H1 (cell line): ENCODE measurements at regions not wholly inside any gene's neighbourhood (a gene's known extent, or its start where the extent isn't known, plus 50 kb on each side); places are given as distances from the start of the nearest gene placed in this dataset.

Experiments
- CTCF ChIA-PET: fragments of 300-600 bp; sonication (Branson Sonifier 250); formaldehyde crosslinking; loops from one replicate; lab custom pipeline; 2021; ENCODE audit not compliant: partially characterized antibody; lab: Charles Lee
- POLR2A ChIA-PET: fragments of 300-600 bp; sonication (Branson Sonifier 250); formaldehyde crosslinking; loops from one replicate; lab custom pipeline; 2021; ENCODE audit warnings: inconsistent platforms; ENCODE audit not compliant: partially characterized antibody; lab: Charles Lee
- DNase-seq, 2 experiments: peaks; one replicate each; pipeline versions ENCODE4 v3.0.0 to v3.0.0-alpha.2; 2010 to 2022; ENCODE audit warnings: low spot score in 2 of 2, low read depth in 1 of 2, mixed read lengths in 1 of 2
- FAIRE-seq: peaks from 2 replicates; lab custom pipeline; 2011; peaks lifted over from hg19 to GRCh38; lab: Jason Lieb, UNC
- H2AFZ ChIP-seq: 2 replicates; pipeline ENCODE4 v1.8.1; 2012; ENCODE audit warnings: low read length, inconsistent platforms
- H2AK5ac ChIP-seq: 2 replicates; pipeline ENCODE4 v1.6.1; 2013; ENCODE audit warnings: low read depth, low read length
- H2BK120ac ChIP-seq: replicated peaks from 2 replicates; pipeline ENCODE3; 2013; ENCODE audit warnings: low read depth, low read length, inconsistent platforms
- H2BK12ac ChIP-seq: 2 replicates; pipeline ENCODE4 v1.6.1; 2013; ENCODE audit warnings: low read depth, low read length
- H2BK15ac ChIP-seq: 2 replicates; pipeline ENCODE4 v1.6.1; 2013; ENCODE audit warnings: low read length
- H2BK20ac ChIP-seq: 2 replicates; pipeline ENCODE4 v1.6.1; 2013; ENCODE audit warnings: low read length
- H2BK5ac ChIP-seq: 2 replicates; pipeline ENCODE4 v1.6.1; 2013; ENCODE audit warnings: low read depth, low read length
- H3K14ac ChIP-seq: 2 replicates; pipeline ENCODE4 v1.6.1; 2013; ENCODE audit warnings: inconsistent platforms; ENCODE audit not compliant: insufficient read length
- H3K18ac ChIP-seq: 2 replicates; pipeline ENCODE4 v1.6.1; 2013; ENCODE audit warnings: low read length; ENCODE audit errors: extremely low read depth
- H3K23ac ChIP-seq: 2 replicates; pipeline ENCODE4 v1.6.1; 2013; ENCODE audit warnings: inconsistent platforms; ENCODE audit not compliant: insufficient read length
- H3K23me2 ChIP-seq: 2 replicates; pipeline ENCODE4 v1.6.1; 2013; ENCODE audit warnings: low read depth, low read length
- H3K27ac ChIP-seq: 2 replicates; pipeline ENCODE4 v1.6.1; 2011; ENCODE audit warnings: low read depth, low read length, inconsistent platforms
- H3K27me3 ChIP-seq, 4 experiments: replicated peaks in 1 of 4; 1 replicate in 1 of 4; 2 replicates in 3 of 4; pipeline versions ENCODE4 v1.6.1 to v1.8.1; 2011 to 2013; ENCODE audit warnings: low read length in 3 of 4, mild to moderate bottlenecking in 3 of 4, inconsistent platforms in 2 of 4, mixed read lengths in 2 of 4, moderate library complexity in 1 of 4; ENCODE audit not compliant: control insufficient read depth in 3 of 4, insufficient read depth in 3 of 4; ENCODE audit errors: extremely low read depth in 1 of 4
- H3K36me3 ChIP-seq, 4 experiments: 2 replicates each; pipeline versions ENCODE4 v1.6.1 to v1.8.1; 2011 to 2013; ENCODE audit warnings: mild to moderate bottlenecking in 4 of 4, low read length in 3 of 4, moderate library complexity in 2 of 4, control low read depth in 1 of 4, inconsistent platforms in 1 of 4; ENCODE audit not compliant: insufficient read depth in 4 of 4, control insufficient read depth in 2 of 4
- H3K4ac ChIP-seq: replicated peaks from 2 replicates; pipeline ENCODE3; 2013; ENCODE audit warnings: low read length, low read depth, mixed read lengths, inconsistent platforms; ENCODE audit not compliant: insufficient read length
- H3K4me1 ChIP-seq, 4 experiments: replicated peaks in 1 of 4; 1 replicate in 1 of 4; 2 replicates in 3 of 4; pipeline versions ENCODE4 v1.6.1 to v1.8.1; 2011 to 2013; ENCODE audit warnings: low read length in 3 of 4, inconsistent platforms in 2 of 4, mixed read lengths in 1 of 4; ENCODE audit not compliant: insufficient read depth in 4 of 4, control insufficient read depth in 3 of 4
- H3K4me2 ChIP-seq, 2 experiments: 2 replicates each; pipeline versions ENCODE4 v1.6.1 to v1.8.1; 2011 to 2013; ENCODE audit warnings: low read depth in 2 of 2, low read length in 2 of 2, control low read depth in 1 of 2, inconsistent platforms in 1 of 2, mild to moderate bottlenecking in 1 of 2; ENCODE audit not compliant: insufficient read depth in 1 of 2
- H3K4me3 ChIP-seq, 4 experiments: fragments of 200-600, 300-600 bp in 1 of 4; sonication (generic), shearing (Covaris generic), sonication (Bioruptor Twin) in 1 of 4; 2 replicates each; pipeline versions ENCODE4 v1.5.1 to v1.8.1; 2011 to 2016; ENCODE audit warnings: low read length in 4 of 4, low read depth in 3 of 4, control low read depth in 2 of 4, inconsistent platforms in 2 of 4, mild to moderate bottlenecking in 2 of 4, mixed read lengths in 1 of 4, moderate library complexity in 1 of 4; ENCODE audit not compliant: insufficient read depth in 2 of 4; ENCODE audit errors: extremely low read depth in 1 of 4
- H3K56ac ChIP-seq: replicated peaks from 2 replicates; pipeline ENCODE3; 2013; ENCODE audit warnings: low read depth, mild to moderate bottlenecking, mixed read lengths, low read length, inconsistent platforms; ENCODE audit not compliant: insufficient read length
- H3K79me1 ChIP-seq: 2 replicates; pipeline ENCODE4 v1.6.1; 2013; ENCODE audit warnings: low read depth, low read length, control low read depth
- H3K79me2 ChIP-seq, 2 experiments: 2 replicates each; pipeline versions ENCODE4 v1.6.1 to v1.8.1; 2012 to 2013; ENCODE audit warnings: low read length in 2 of 2, mild to moderate bottlenecking in 2 of 2, inconsistent platforms in 1 of 2; ENCODE audit not compliant: insufficient read depth in 2 of 2, control insufficient read depth in 1 of 2
- H3K9ac ChIP-seq, 4 experiments: replicated peaks in 1 of 4; 1 replicate in 1 of 4; 2 replicates in 3 of 4; pipeline versions ENCODE4 v1.6.1 to v1.8.1; 2011 to 2013; ENCODE audit warnings: low read depth in 3 of 4, low read length in 3 of 4, control low read depth in 2 of 4, mild to moderate bottlenecking in 2 of 4, moderate library complexity in 2 of 4, inconsistent platforms in 1 of 4; ENCODE audit errors: extremely low read depth in 1 of 4
- H3K9me3 ChIP-seq, 2 experiments: 2 replicates each; pipeline versions ENCODE4 v1.6.1 to v1.8.1; 2012 to 2013; ENCODE audit warnings: mild to moderate bottlenecking in 2 of 2, moderate library complexity in 2 of 2, control low read depth in 1 of 2, inconsistent platforms in 1 of 2, low read depth in 1 of 2, low read length in 1 of 2, mixed read lengths in 1 of 2; ENCODE audit not compliant: insufficient read depth in 2 of 2
- H4K20me1 ChIP-seq, 2 experiments: replicated peaks in 1 of 2; 2 replicates each; pipeline versions ENCODE3 to v1.8.1; 2011 to 2013; ENCODE audit warnings: inconsistent platforms in 2 of 2, low read length in 2 of 2, mild to moderate bottlenecking in 1 of 2; ENCODE audit not compliant: insufficient read depth in 2 of 2, control insufficient read depth in 1 of 2
- H4K5ac ChIP-seq: 2 replicates; pipeline ENCODE4 v1.6.1; 2013; ENCODE audit warnings: low read length, low read depth, mixed read lengths, inconsistent platforms; ENCODE audit not compliant: insufficient read length
- H4K8ac ChIP-seq: 2 replicates; pipeline ENCODE4 v1.8.0; 2013; ENCODE audit warnings: mild to moderate bottlenecking, moderate library complexity, low read length, inconsistent platforms; ENCODE audit not compliant: insufficient read depth; ENCODE audit errors: extremely low read depth
- H4K91ac ChIP-seq: replicated peaks from 2 replicates; pipeline ENCODE3; 2013; ENCODE audit warnings: low read length, mixed read lengths, inconsistent platforms; ENCODE audit not compliant: insufficient read length
- ASH2L ChIP-seq: fragments of 200-600, 300-600 bp; sonication (generic); IDR thresholded peaks from one replicate; pipeline ENCODE4 v1.7.1; 2017; ENCODE audit warnings: low read length
- BACH1 ChIP-seq: IDR thresholded peaks from 2 replicates; pipeline ENCODE4 v1.6.1; 2012; ENCODE audit warnings: low read length, improper control_type of control experiment
- BCL11A ChIP-seq, 2 experiments: IDR thresholded peaks; one replicate each; pipeline ENCODE4 v1.6.1; 2011; ENCODE audit warnings: low read depth in 2 of 2, low read length in 2 of 2, mild to moderate bottlenecking in 2 of 2
- CBX5 ChIP-seq: fragments of 300-800, 300-1000 bp; sonication (generic); IDR thresholded peaks from 2 replicates; pipeline ENCODE4 v1.7.1; 2016; ENCODE audit warnings: antibody characterized with exemption, low read length, low read depth
- CHD1 ChIP-seq: IDR thresholded peaks from 2 replicates; pipeline ENCODE4 v1.6.1; 2012; ENCODE audit warnings: low read depth, low read length, improper control_type of control experiment
- EZH2 ChIP-seq: fragments of 200-600 bp; sonication (generic); IDR thresholded peaks from 2 replicates; pipeline ENCODE4 v1.7.1; 2012; ENCODE audit warnings: low read depth, mild to moderate bottlenecking, moderate library complexity, low read length, inconsistent platforms; ENCODE audit not compliant: severe bottlenecking
- KDM4A ChIP-seq: IDR thresholded peaks from one replicate; pipeline ENCODE4 v1.7.1; 2012; ENCODE audit warnings: low read depth, mild to moderate bottlenecking, moderate library complexity, low read length, inconsistent platforms; ENCODE audit not compliant: severe bottlenecking
- PHF8 ChIP-seq: fragments of 200-600 bp; sonication (generic); conservative IDR thresholded peaks from 2 replicates; pipeline ENCODE4 v1.7.1; 2012; ENCODE audit warnings: low read depth, mild to moderate bottlenecking, inconsistent platforms, low read length, moderate library complexity
- SIRT6 ChIP-seq: IDR thresholded peaks from one replicate; pipeline ENCODE4 v1.7.1; 2012; ENCODE audit warnings: low read length, inconsistent platforms
- SIX5 ChIP-seq: IDR thresholded peaks from 2 replicates; pipeline ENCODE4 v1.6.1; 2011; ENCODE audit warnings: mild to moderate bottlenecking, low read depth, low read length
- SP1 ChIP-seq: IDR thresholded peaks from 2 replicates; pipeline ENCODE4 v1.6.1; 2011; ENCODE audit warnings: low read depth, low read length
- TAF7 ChIP-seq: optimal IDR thresholded peaks from 2 replicates; pipeline ENCODE3; 2011; ENCODE audit warnings: low read depth, mild to moderate bottlenecking, inconsistent platforms, low read length, moderate library complexity, borderline replicate concordance
- WGBS, 2 experiments: shearing (Covaris generic) in 1 of 2; methylation state at CpG; one replicate each; pipeline versions ENCODE4 v1.1.6 to v1.1.7; 2013 to 2015; ENCODE audit warnings: low lambda C conversion rate in 2 of 2, mixed read lengths in 2 of 2, inconsistent platforms in 1 of 2, low coverage in 1 of 2, missing lambda C conversion rate in 1 of 2; ENCODE audit not compliant: insufficient replicate concordance in 2 of 2, insufficient coverage in 1 of 2, insufficient read length in 1 of 2; ENCODE audit errors: extremely low coverage in 1 of 2, missing lambda C conversion rate in 1 of 2; 5-methylcytosine and 5-hydroxymethylcytosine counted together
- TF ChIP-seq, protein P1 (sequence below): IDR thresholded peaks from 2 replicates; pipeline ENCODE4 v1.6.1; 2012; ENCODE audit warnings: inconsistent platforms

DNA sequence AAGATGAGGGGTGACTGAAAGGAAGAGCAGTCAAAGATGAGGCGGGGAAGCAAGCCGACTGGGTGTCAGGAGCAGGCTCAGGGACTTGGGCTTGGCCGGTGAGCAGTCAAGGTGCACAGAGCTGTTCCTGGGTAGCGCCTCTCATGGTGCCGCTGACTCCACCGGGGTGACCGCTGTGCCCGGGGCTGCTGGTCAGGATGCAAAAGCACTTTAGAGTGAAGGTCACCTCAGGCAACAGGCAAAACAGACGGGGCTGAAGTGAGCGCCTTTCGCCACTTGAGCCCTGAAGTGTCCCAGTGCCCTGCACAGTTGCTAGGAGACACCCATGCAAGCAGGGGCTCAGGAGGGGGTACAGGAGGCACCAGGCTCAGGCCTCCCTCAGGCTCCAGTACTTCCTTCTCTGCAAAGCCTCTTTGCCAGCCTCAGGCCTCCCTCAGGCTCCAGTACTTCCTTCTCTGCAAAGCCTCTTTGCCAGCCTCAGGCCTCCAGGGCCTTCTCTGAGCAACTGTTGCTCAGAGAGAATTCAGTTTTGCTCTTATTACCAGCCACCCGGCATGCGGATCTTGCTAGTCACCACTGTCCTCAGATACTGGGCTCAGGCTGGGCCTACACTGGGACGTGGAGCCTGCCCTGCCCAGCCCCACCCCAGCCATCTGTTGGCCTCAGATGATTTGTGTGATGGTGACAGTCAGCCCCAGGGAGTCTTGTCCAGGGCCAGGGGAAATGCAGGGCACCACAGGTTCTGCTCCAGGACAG lies 99.7 kb upstream of the IRF2BP2 start:
- Histone ChIP-seq H2BK12ac (no peak overlapping the region), H2AK5ac (no peak overlapping the region), H2BK20ac (no peak overlapping the region), H4K91ac (no peak overlapping the region), H3K4ac (no peak overlapping the region), H4K5ac (no peak overlapping the region), H3K4me2 (no peak overlapping the region), H3K27ac (no peak overlapping the region), H3K79me2 (no peaks in the 10 kb centered on the region), H4K20me1 (no peaks in the 10 kb centered on the region), H2BK15ac (no peak overlapping the region), H3K23me2 (no peaks in the 10 kb centered on the region), H3K14ac (no peak overlapping the region), H4K8ac (no peak overlapping the region; the same call in 1 of the 2 replicates), H3K27me3 (no peaks in the 10 kb centered on the region), H3K79me1 (no peaks in the 10 kb centered on the region), H2BK5ac (no peak overlapping the region), H2AFZ (peak overlapping the region; percentile 13; the same call in 1 of the 2 replicates), H3K18ac (no peak overlapping the region), H3K23ac (no peak overlapping the region), H3K56ac (no peak overlapping the region), H3K36me3 (no peaks in the 10 kb centered on the region), H3K4me3 (no peak overlapping the region), H3K9ac (no peak overlapping the region), H3K4me1 (no peaks in the 10 kb centered on the region), H3K9me3 (no peaks in the 10 kb centered on the region), H2BK120ac (no peak overlapping the region)
- POLR2A ChIA-PET: no interaction called here
- FAIRE-seq (no peak), DNase-seq (no peak)
- 89% methylated on average over 14 of the region's 14 CpGs; no CpG with 5 or more reads in 1 of the 2 experiments for WGBS, 2 experiments
- CTCF ChIA-PET: interaction anchor here (0.6 to 1.7 kb wide), 3 partner anchors 7 to 114 kb away, joined by 3 to 6 read pairs (median 5); no protein-coding TSS in a partner anchor
- TF ChIP-seq PHF8 (no peak), SIX5 (no peak), SIRT6 (no peak), BCL11A (IDR thresholded peaks at IDR 0.05; ENCODE audit: low read depth in 2 of 2, low read length in 2 of 2) (no peak), KDM4A (no peak), ASH2L (no peak), EZH2 (no peak), BACH1 (no peak), TAF7 (no peak), SP1 (no peak), CBX5 (no peak), CHD1 (no peak)
- TF ChIP-seq, protein P1, sequence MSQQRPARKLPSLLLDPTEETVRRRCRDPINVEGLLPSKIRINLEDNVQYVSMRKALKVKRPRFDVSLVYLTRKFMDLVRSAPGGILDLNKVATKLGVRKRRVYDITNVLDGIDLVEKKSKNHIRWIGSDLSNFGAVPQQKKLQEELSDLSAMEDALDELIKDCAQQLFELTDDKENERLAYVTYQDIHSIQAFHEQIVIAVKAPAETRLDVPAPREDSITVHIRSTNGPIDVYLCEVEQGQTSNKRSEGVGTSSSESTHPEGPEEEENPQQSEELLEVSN: no peak
